Neural cell (in vitro differentiated cells): ENCODE measurements at regions not wholly inside any gene's neighbourhood (a gene's known extent, or its start where the extent isn't known, plus 50 kb on each side); places are given as distances from the start of the nearest gene placed in this dataset.
"Not testable (repeated sequence)": the region's sequence is repeated elsewhere in the genome, so short reads cannot be mapped to it uniquely, and the experiment has no call there.

ENCODE experiments used
- H2AFZ ChIP-seq: fragments of 200-600, 300-800 bp; sonication (generic), shearing (Covaris generic); 2 replicates; pipeline ENCODE4 v1.6.0; 2014; ENCODE audit warnings: low read depth, mild to moderate bottlenecking, antibody characterized with exemption, low read length, moderate library complexity
- H3F3A ChIP-seq: fragments of 200-600 bp; shearing (Covaris generic); 2 replicates; pipeline ENCODE4 v1.6.1; 2016; ENCODE audit warnings: mild to moderate bottlenecking, moderate library complexity, mixed read lengths, antibody characterized with exemption, low read length; ENCODE audit not compliant: insufficient read depth, poor library complexity, severe bottlenecking
- H3K27ac ChIP-seq: fragments of 200-600, 300-800 bp; sonication (generic), shearing (Covaris generic); 2 replicates; pipeline ENCODE4 v1.5.1; 2014; ENCODE audit warnings: mild to moderate bottlenecking, low read length, moderate library complexity
- H3K27me3 ChIP-seq: fragments of 300-800, 200-600 bp; sonication (generic), shearing (Covaris generic); 2 replicates; pipeline ENCODE4 v1.6.0; 2014; ENCODE audit warnings: mild to moderate bottlenecking, low read depth, low read length, moderate library complexity; ENCODE audit not compliant: insufficient read depth
- H3K36me3 ChIP-seq: fragments of 300-800, 200-600 bp; sonication (generic), shearing (Covaris generic); 2 replicates; pipeline ENCODE4 v1.5.1; 2014; ENCODE audit warnings: mild to moderate bottlenecking, antibody characterized with exemption, low read length, moderate library complexity; ENCODE audit not compliant: insufficient read depth
- H3K4me2 ChIP-seq: fragments of 300-800, 200-600 bp; sonication (generic), shearing (Covaris generic); 2 replicates; pipeline ENCODE4 v1.6.0; 2014; ENCODE audit warnings: mild to moderate bottlenecking, low read length
- H3K4me3 ChIP-seq: fragments of 300-800, 200-600 bp; sonication (generic), shearing (Covaris generic); 2 replicates; pipeline ENCODE4 v1.5.1; 2014; ENCODE audit warnings: mild to moderate bottlenecking, low read length, moderate library complexity
- H3K79me2 ChIP-seq: fragments of 200-600 bp; shearing (Covaris generic); replicated peaks from 2 replicates; pipeline ENCODE4 v1.6.0; 2014; ENCODE audit warnings: mild to moderate bottlenecking, low read length, moderate library complexity; ENCODE audit not compliant: insufficient read depth
- H3K9ac ChIP-seq: fragments of 300-800, 200-600 bp; sonication (generic), shearing (Covaris generic); 2 replicates; pipeline ENCODE4 v1.6.1; 2016; ENCODE audit warnings: mild to moderate bottlenecking, low read length, mixed read lengths
- H3K9me2 ChIP-seq: fragments of 200-600 bp; shearing (Covaris generic); 2 replicates; pipeline ENCODE4 v1.6.1; 2016; ENCODE audit warnings: mild to moderate bottlenecking, low read length, mixed read lengths; ENCODE audit not compliant: insufficient read depth
- H3K9me3 ChIP-seq: fragments of 200-600, 300-800 bp; sonication (generic), shearing (Covaris generic); 2 replicates; pipeline ENCODE4 v1.6.1; 2016; ENCODE audit warnings: mild to moderate bottlenecking, mixed run types, low read length, moderate library complexity, mixed read lengths
- H4K20me1 ChIP-seq: fragments of 200-600 bp; shearing (Covaris generic); 2 replicates; pipeline ENCODE4 v1.6.1; 2016; ENCODE audit warnings: mild to moderate bottlenecking, mixed run types; ENCODE audit not compliant: insufficient read depth
- CTCF ChIP-seq: fragments of 450-650 bp; IDR thresholded peaks from 2 replicates; pipeline ENCODE4 v1.5.1; 2014; ENCODE audit warnings: antibody characterized with exemption, mild to moderate bottlenecking, moderate library complexity; ENCODE audit not compliant: poor library complexity, severe bottlenecking
- EP300 ChIP-seq: fragments of 450-650 bp; conservative IDR thresholded peaks from 2 replicates; pipeline ENCODE4 v1.6.1; 2014; ENCODE audit warnings: antibody characterized with exemption, mild to moderate bottlenecking, moderate library complexity; ENCODE audit not compliant: poor library complexity, severe bottlenecking
- EZH2 ChIP-seq: fragments of 200-600, 300-800 bp; shearing (Covaris generic), sonication (generic); IDR thresholded peaks from 2 replicates; pipeline ENCODE4 v1.6.1; 2014; ENCODE audit warnings: antibody characterized with exemption, low read length, borderline replicate concordance, mild to moderate bottlenecking; ENCODE audit not compliant: insufficient read depth, poor library complexity, severe bottlenecking
- MXI1 ChIP-seq: fragments of 450-650 bp; conservative IDR thresholded peaks from 2 replicates; pipeline ENCODE4 v1.6.1; 2014; ENCODE audit warnings: antibody characterized with exemption, mild to moderate bottlenecking; ENCODE audit not compliant: poor library complexity, severe bottlenecking
- POLR2AphosphoS5 ChIP-seq: IDR thresholded peaks from 2 replicates; pipeline ENCODE4 v1.6.1; 2012
- RAD21 ChIP-seq: fragments of 450-650 bp; conservative IDR thresholded peaks from 2 replicates; pipeline ENCODE4 v1.6.1; 2014; ENCODE audit warnings: antibody characterized with exemption, mild to moderate bottlenecking, moderate library complexity
- REST ChIP-seq: IDR thresholded peaks from 2 replicates; pipeline ENCODE4 v1.6.1; 2012; ENCODE audit warnings: borderline replicate concordance
- SMC3 ChIP-seq: fragments of 450-650 bp; conservative IDR thresholded peaks from 2 replicates; pipeline ENCODE4 v1.6.1; 2014; ENCODE audit warnings: antibody characterized with exemption, mild to moderate bottlenecking, moderate library complexity; ENCODE audit not compliant: poor library complexity
- TAF1 ChIP-seq: IDR thresholded peaks from 2 replicates; pipeline ENCODE4 v1.6.1; 2012; ENCODE audit warnings: low read depth

- Histone ChIP-seq H3K9me3 (no peaks in the 10 kb centered on the region), H3K9me2 (no peaks in the 10 kb centered on the region), H3K4me2 (no peak overlapping the region), H2AFZ (no peak overlapping the region), H3K36me3 (no peaks in the 10 kb centered on the region), H3K4me3 (no peak overlapping the region), H3K27me3 (no peaks in the 10 kb centered on the region), H3K9ac (no peak overlapping the region), H3K27ac (no peak overlapping the region), H4K20me1 (no peaks in the 10 kb centered on the region), H3K79me2 (no peaks in the 10 kb centered on the region), H3F3A (no peaks in the 10 kb centered on the region)
- TF ChIP-seq EP300 (no peak), MXI1 (no peak), EZH2 (no peak), CTCF (no peak), RAD21 (no peak), TAF1 (no peak), POLR2AphosphoS5 (no peak), REST (no peak)
These were observed 237.5 kb upstream of the PRSS1 start for GRCh38 chr7:142511801-142512200.

GRCh38 chr7:142511374-142511773 is 237.9 kb upstream of the PRSS1 start:
- Histone ChIP-seq H3K79me2 (no peaks in the 10 kb centered on the region), H3K9ac (no peak overlapping the region), H3K27ac (no peak overlapping the region), H4K20me1 (no peaks in the 10 kb centered on the region), H3F3A (no peaks in the 10 kb centered on the region), H3K36me3 (no peaks in the 10 kb centered on the region), H3K9me3 (no peaks in the 10 kb centered on the region), H3K9me2 (no peaks in the 10 kb centered on the region), H3K4me3 (no peak overlapping the region), H3K4me2 (no peak overlapping the region), H2AFZ (no peak overlapping the region), H3K27me3 (no peaks in the 10 kb centered on the region)
- no peak for TF ChIP-seq SMC3
- TF ChIP-seq MXI1: no peak
- no peak for TF ChIP-seq TAF1
- no peak for TF ChIP-seq REST
- no peak for TF ChIP-seq CTCF

GRCh38 chr7:142509235-142509634 is 240.0 kb upstream of the PRSS1 start:
- not testable (repeated sequence) for H3K4me3 ChIP-seq, H3K27me3 ChIP-seq, H3K4me2 ChIP-seq, H3K36me3 ChIP-seq, H3K9me2 ChIP-seq, H3K9ac ChIP-seq, H3K9me3 ChIP-seq, H2AFZ ChIP-seq, H3K79me2 ChIP-seq, H4K20me1 ChIP-seq, H3K27ac ChIP-seq, H3F3A ChIP-seq
